Keratinocyte (primary cell): ENCODE measurements at regions not wholly inside any gene's neighbourhood (a gene's known extent, or its start where the extent isn't known, plus 50 kb on each side); places are given as distances from the start of the nearest gene placed in this dataset.

ENCODE experiments used
- DNase-seq: peaks from one replicate; pipeline ENCODE4 v3.0.0-alpha.2; 2011; ENCODE audit warnings: low read depth, missing footprints, low spot score
- FAIRE-seq: peaks from 2 replicates; lab custom pipeline; 2011; peaks lifted over from hg19 to GRCh38; lab: Jason Lieb, UNC
- H2AFZ ChIP-seq: 2 replicates; pipeline ENCODE4 v1.6.0; 2012; ENCODE audit warnings: low read length, control low read depth, inconsistent platforms; ENCODE audit not compliant: control insufficient read depth
- H3K27ac ChIP-seq: 2 replicates; pipeline ENCODE4 v1.5.1; 2011; ENCODE audit warnings: low read length; ENCODE audit not compliant: control insufficient read depth, insufficient read depth
- H3K27me3 ChIP-seq: 3 replicates; pipeline ENCODE4 v1.6.0; 2011; ENCODE audit warnings: low read length; ENCODE audit not compliant: control insufficient read depth, insufficient read depth; ENCODE audit errors: extremely low read depth
- H3K36me3 ChIP-seq, 2 experiments: 2 replicates in 1 of 2; 3 replicates in 1 of 2; pipeline ENCODE4 v1.5.1; 2011; ENCODE audit warnings: low read length in 2 of 2, mild to moderate bottlenecking in 1 of 2; ENCODE audit not compliant: control insufficient read depth in 2 of 2, insufficient read depth in 2 of 2; ENCODE audit errors: extremely low read depth in 1 of 2
- H3K4me1 ChIP-seq: 3 replicates; pipeline ENCODE4 v1.5.1; 2011; ENCODE audit warnings: low read length; ENCODE audit not compliant: control insufficient read depth, insufficient read depth; ENCODE audit errors: extremely low read depth
- H3K4me2 ChIP-seq: 3 replicates; pipeline ENCODE4 v1.6.0; 2011; ENCODE audit warnings: low read depth, low read length; ENCODE audit not compliant: control insufficient read depth, insufficient read depth; ENCODE audit errors: extremely low read depth
- H3K4me3 ChIP-seq, 3 experiments: fragments of 200-600 bp in 1 of 3; sonication (generic) in 1 of 3; 2 replicates in 2 of 3; 3 replicates in 1 of 3; pipeline ENCODE4 v1.5.1; 2011 to 2016; ENCODE audit warnings: low read length in 3 of 3, mild to moderate bottlenecking in 3 of 3, control low read depth in 2 of 3, inconsistent platforms in 1 of 3, low read depth in 1 of 3, mixed read lengths in 1 of 3, mixed run types in 1 of 3, moderate library complexity in 1 of 3; ENCODE audit not compliant: control insufficient read depth in 2 of 3, insufficient read depth in 2 of 3; ENCODE audit errors: extremely low read depth in 1 of 3
- H3K79me2 ChIP-seq: 2 replicates; pipeline ENCODE4 v1.6.0; 2012; ENCODE audit warnings: low read length; ENCODE audit not compliant: control insufficient read depth, insufficient read depth
- H3K9ac ChIP-seq: 3 replicates; pipeline ENCODE4 v1.6.0; 2011; ENCODE audit warnings: low read length; ENCODE audit not compliant: control insufficient read depth, insufficient read depth; ENCODE audit errors: extremely low read depth
- H3K9me1 ChIP-seq: 3 replicates; pipeline ENCODE4 v1.6.0; 2011; ENCODE audit warnings: low read length; ENCODE audit not compliant: control insufficient read depth, insufficient read depth; ENCODE audit errors: extremely low read depth
- H3K9me3 ChIP-seq: 2 replicates; pipeline ENCODE4 v1.5.1; 2012; ENCODE audit warnings: low read depth, low read length; ENCODE audit not compliant: control insufficient read depth
- H4K20me1 ChIP-seq: 3 replicates; pipeline ENCODE4 v1.6.0; 2011; ENCODE audit warnings: low read length; ENCODE audit not compliant: control insufficient read depth, insufficient read depth; ENCODE audit errors: extremely low read depth
- CTCF ChIP-seq, 3 experiments: IDR thresholded peaks in 1 of 3; conservative IDR thresholded peaks in 1 of 3; optimal IDR thresholded peaks in 1 of 3; 2 replicates in 2 of 3; 3 replicates in 1 of 3; pipeline versions ENCODE3 to v1.5.1; 2011; ENCODE audit warnings: low read length in 3 of 3, mild to moderate bottlenecking in 3 of 3, moderate library complexity in 2 of 3, control low read depth in 1 of 3, inconsistent platforms in 1 of 3; ENCODE audit not compliant: insufficient read depth in 2 of 3; ENCODE audit errors: extremely low read depth in 1 of 3
- EZH2 ChIP-seq: IDR thresholded peaks from one replicate; pipeline ENCODE4 v1.6.1; 2012; ENCODE audit warnings: inconsistent platforms, mild to moderate bottlenecking, low read length, moderate library complexity
- dilution Hi-C: fragments of 300-500 bp; cut with MboI; formaldehyde crosslinking; loops from one replicate; pipeline ENCODE4 v1.7.0; 2020; ENCODE audit warnings: low sequenced_read_pairs; ENCODE audit not compliant: extremely low pct_ligation_motif_present

- no peak overlapping the region for H3K9ac ChIP-seq
- no peak overlapping the region for H3K27ac ChIP-seq
- dilution Hi-C loops: no loop called here
- H3K4me2 ChIP-seq: no peak overlapping the region
- H2AFZ ChIP-seq: no peak overlapping the region
- H3K9me1 ChIP-seq: no peaks in the 10 kb centered on the region
- DNase-seq (no peak), FAIRE-seq (no peak)
- H3K9me3 ChIP-seq: no peaks in the 10 kb centered on the region
- TF ChIP-seq CTCF (optimal IDR thresholded peaks at IDR 0.05 in 1 of 3, IDR thresholded peaks at IDR 0.05 in 1 of 3, conservative IDR thresholded peaks at IDR 0.05 in 1 of 3; ENCODE audit: extremely low read depth in 1 of 3, insufficient read depth in 2 of 3, low read length in 3 of 3) (no peak), EZH2 (no peak)
- H3K36me3 ChIP-seq: no peaks in the 10 kb centered on the region
- no peaks in the 10 kb centered on the region for H3K79me2 ChIP-seq
- H3K27me3 ChIP-seq: no peaks in the 10 kb centered on the region
- H3K4me1 ChIP-seq: no peaks in the 10 kb centered on the region
- no peaks in the 10 kb centered on the region for H4K20me1 ChIP-seq
- H3K4me3 ChIP-seq: no peak overlapping the region
These were observed 129.9 kb upstream of the GRIK2 start for GRCh38 chr6:101263596-101263995.

- H3K4me1 ChIP-seq: no peaks in the 10 kb centered on the region
- H3K4me2 ChIP-seq: no peak overlapping the region
- no peak overlapping the region for H3K9ac ChIP-seq
- dilution Hi-C loops: no loop called here
- no peaks in the 10 kb centered on the region for H3K27me3 ChIP-seq
- no peak overlapping the region for H2AFZ ChIP-seq
- H3K36me3 ChIP-seq: no peaks in the 10 kb centered on the region
- no peak for DNase-seq
- H3K9me1 ChIP-seq: no peaks in the 10 kb centered on the region
- no peak for FAIRE-seq
- H3K27ac ChIP-seq: no peak overlapping the region
- H3K9me3 ChIP-seq: no peaks in the 10 kb centered on the region
- no peaks in the 10 kb centered on the region for H4K20me1 ChIP-seq
- no peak overlapping the region for H3K4me3 ChIP-seq
- no peak for TF ChIP-seq CTCF (optimal IDR thresholded peaks at IDR 0.05 in 1 of 3, IDR thresholded peaks at IDR 0.05 in 1 of 3, conservative IDR thresholded peaks at IDR 0.05 in 1 of 3; ENCODE audit: extremely low read depth in 1 of 3, insufficient read depth in 2 of 3, low read length in 3 of 3)
- no peak for TF ChIP-seq EZH2
- no peaks in the 10 kb centered on the region for H3K79me2 ChIP-seq
These were observed 127.4 kb upstream of the GRIK2 start for GRCh38 chr6:101266063-101266462.
